NCI-H2171 treated with DMSO at 0.1 percent for 48 hours (cell line): ENCODE measurements at regions not wholly inside any gene's neighbourhood (a gene's known extent, or its start where the extent isn't known, plus 50 kb on each side); places are given as distances from the start of the nearest gene placed in this dataset.
A peak's percentile ranks its signal among the peaks of the same experiment; 100 is the strongest.

ENCODE experiments used
- DNase-seq: peaks from one replicate; lab custom pipeline; 2025; lab: John Stamatoyannopoulos, UW

DNA sequence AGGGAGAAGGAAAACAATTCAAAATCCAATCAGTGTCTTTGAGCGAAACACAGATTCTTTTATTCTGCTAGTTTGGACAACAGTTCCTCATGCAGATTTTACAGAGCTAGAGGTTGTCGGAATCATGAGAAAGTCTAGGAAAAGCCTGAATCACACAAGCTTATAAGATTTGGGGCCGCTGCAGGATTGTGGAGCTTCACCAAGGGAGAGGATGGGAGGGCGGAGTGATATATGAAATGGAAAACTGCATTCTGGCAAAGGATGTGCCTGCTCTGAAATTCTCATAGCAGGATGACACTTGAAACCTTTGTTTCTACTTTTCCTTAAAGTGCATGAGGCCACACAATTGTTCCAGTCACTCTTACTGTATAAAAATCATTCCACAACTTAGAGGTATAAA, 134.3 kb downstream of the OR2K2 start:
- DNase-seq = no peak

- no peak for DNase-seq
Measured at GRCh38 chr9:111193095-111193494, 136.9 kb downstream of the OR2K2 start.

DNA sequence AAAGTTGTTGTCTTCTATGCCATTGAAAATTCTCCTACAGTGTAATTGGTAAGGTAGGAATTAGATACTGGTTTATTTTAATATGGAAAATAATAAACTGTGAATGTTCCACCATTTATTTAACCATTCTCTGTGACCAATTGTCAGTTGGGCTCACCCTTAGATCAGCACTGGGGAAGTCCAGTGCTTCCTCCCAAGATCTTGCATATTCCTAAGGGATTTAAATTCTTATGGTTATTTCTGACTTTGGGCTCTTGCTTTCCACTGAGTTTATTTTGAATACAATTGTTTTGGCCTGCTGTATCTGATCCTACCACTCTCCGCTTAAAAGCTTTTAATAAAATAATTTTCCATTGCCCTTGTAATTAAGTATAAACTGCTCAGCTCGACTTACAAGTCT, 137.4 kb downstream of the OR2K2 start:
- no peak for DNase-seq

DNA sequence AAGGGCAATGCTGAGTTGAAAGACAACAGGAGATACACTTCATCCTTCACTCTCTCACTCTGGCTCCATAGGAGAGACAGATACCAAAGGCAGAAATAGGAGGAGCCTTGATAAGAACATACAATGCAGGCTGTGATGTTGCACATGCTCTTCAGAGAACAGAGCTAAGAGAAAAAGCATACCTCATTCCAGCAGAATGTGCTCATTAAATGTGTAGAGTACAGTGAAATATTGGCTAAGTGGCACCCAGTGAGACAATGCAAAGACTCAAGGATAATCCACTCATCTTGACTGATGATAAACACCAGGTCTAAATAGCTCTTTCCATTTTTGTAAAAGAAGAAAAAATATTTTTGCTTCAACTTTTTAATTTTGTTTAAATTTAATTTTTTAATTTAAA, 139.7 kb downstream of the OR2K2 start:
- no peak for DNase-seq

DNA sequence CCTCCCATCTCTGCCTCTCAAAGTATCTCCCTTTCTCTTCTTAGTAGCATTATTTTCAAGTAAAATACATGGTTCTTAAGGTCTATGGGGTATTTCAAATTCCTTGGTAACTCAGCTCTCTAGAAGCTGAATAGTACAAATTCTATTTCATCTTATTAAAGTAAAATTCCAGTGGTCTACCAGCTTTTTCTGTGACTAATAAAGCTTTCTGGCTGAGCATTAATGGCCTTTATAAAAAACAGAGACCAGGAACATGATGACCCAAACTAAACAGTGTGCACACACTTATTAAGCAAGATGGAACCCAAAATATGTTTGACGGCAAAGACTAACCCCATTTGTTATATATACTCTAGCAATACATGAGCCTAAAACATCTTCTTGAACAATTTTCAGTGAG, 142.6 kb downstream of the OR2K2 start:
- no peak for DNase-seq

DNA sequence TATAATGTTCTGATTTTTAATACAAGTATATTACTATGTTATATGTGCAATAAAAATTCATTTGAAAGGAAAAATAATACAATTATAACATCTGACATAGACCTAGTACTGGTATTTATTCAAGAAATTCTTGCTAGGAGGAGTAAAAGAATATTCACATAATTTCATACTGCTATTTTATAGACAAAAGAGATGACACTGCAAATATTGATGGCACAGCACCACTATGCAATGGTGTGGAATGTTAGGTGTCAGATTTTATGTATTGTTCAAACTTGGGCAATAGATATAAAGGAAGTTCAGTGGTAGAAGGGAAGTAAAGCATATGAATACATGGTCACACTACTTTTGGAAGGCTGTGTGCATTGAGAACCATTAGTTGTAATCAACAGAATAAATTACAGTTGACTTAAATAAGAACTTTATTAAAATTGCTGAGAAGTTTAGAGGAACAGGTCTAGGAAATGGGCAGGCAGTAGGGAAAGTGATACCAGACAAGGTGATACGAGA, 143.9 kb downstream of the OR2K2 start:
- no peak for DNase-seq

- no peak for DNase-seq
Measured at GRCh38 chr9:111180811-111181210, 142.5 kb upstream of the LPAR1 start.

GRCh38 chr9:111179577-111179976, 141.3 kb upstream of the LPAR1 start:
- peak; percentile 12 for DNase-seq

DNA sequence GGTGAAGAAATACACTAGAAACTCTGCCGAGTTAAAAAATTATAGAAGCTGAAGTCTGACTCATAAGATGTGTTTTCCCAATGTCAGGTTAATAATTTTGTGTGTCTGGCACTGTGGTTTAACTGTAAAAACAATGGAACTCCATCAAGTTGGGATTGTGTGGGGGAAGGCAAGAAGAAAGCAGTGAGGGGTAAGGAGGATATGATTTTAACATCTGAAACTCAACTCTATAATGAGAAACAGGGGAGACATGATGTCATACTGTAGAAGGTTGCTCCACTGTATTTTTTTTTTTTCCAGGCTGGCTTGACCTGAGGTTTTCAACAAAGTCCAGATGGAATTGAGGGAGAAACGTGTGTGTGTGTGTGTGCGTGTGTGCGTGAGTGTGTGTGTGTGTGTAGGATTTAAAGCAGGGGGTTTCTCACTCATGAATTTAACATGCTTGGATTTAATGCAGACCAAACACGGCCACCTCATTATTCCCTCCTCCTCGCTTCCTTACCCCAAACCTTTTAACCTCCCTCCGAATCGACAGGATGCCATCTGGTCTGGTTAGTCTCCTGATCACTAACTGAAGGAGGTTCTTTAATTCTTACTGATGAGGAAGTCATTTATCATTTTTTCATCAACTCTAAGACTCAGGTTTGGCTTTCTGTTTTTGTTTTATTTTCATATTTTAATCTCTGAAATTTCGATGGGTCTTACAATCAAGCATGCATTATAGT, 140.2 kb upstream of the LPAR1 start:
- DNase-seq = peak; percentile 12

DNA sequence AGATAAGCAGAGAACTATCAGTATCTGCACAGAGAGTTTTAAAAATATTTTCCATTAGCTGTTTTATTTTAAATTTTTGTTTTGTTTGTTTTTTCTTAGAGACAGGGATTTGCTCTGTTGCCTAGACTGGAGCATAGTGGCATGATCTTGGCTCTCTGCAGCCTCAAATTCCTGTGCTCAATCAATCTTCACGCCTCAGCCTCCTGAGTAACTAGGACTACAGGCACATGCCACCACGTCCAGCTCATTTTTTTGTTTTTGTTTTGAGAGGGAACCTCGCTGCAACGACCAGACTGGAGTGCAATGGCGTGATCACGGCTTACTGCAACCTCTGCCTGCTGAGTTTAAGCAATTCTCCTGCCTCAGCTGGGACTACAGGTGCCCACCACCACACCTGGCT, 138.2 kb upstream of the LPAR1 start:
- DNase-seq = no peak

- DNase-seq = no peak
Measured at GRCh38 chr9:111175350-111175749, 137.1 kb upstream of the LPAR1 start.

DNA sequence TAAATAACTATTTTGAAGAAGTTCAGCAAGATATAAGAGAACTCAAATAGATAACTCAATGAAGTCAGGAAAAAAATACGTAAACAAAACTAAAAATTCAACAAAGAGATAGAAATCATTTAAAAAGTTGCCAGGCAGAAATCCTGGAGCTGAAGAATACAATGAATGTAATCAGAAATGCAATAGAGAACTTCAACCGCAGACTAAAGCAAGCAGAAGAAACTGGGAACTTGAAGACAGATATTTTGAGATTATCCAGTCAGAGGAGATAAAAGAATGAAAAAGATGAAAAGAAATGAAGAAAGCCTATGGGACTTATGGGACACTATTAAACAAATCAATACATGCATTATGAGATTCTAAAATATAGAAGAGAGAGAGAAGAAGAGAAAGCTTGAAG, 129.1 kb upstream of the LPAR1 start:
- no peak for DNase-seq

GRCh38 chr9:111163716-111164389, 125.6 kb upstream of the LPAR1 start:
- DNase-seq = no peak

DNA sequence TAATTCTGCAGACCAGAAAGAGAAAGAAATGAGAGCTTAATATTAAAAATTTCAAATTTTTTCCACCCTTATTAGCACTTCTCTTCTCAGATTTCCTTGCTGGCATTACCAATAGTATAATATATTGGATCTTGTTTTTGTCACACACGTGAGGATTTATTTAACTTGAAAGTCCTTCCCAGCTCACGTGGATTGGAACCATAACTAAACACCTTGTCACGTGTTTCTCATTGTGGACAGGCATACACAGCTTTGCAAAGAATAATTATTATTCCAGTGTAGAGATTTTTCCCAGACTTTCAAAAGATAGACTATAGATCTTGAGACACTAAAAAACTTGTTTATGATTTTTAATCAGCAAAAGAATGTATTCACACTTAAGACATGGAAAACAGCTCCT, 123.8 kb upstream of the LPAR1 start:
- DNase-seq = no peak

DNA sequence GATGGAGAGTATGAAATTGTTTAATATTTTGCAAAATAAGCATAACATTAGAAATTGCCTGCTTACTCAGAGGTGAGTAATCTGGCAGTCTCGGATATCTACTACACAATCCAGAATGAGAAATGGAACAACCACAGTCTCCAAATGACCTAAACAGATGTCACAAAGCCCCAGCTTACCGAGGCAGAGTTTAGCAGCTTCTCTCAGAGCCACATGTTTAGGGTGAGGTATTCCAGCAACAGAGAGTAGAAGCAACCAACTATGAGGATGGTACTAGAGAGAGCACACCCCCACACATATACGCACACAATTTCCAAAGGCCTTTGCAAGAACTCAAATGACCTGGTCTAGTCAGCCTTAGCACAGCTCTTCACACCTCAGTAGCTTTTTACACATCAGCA, 122.7 kb upstream of the LPAR1 start:
- DNase-seq = no peak

DNA sequence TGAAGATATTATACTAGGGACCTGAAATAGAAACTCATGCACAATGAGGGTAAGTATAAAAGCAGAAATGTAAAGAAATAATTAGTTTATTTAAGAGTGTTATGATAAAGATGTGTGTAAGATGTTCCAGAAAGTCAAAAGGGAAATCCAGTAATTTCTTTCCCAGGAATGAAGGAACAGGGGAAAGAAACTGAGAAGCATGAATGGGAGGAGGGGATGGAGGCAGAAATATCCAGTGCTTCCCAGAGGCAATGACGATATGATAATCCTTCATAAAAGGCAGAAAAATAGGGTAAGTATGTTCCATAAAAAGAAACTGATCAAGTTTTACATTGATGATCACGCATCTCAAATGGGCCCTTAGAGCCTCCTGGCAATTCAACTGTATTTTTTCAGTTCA, 120.7 kb upstream of the LPAR1 start:
- DNase-seq = no peak

DNA sequence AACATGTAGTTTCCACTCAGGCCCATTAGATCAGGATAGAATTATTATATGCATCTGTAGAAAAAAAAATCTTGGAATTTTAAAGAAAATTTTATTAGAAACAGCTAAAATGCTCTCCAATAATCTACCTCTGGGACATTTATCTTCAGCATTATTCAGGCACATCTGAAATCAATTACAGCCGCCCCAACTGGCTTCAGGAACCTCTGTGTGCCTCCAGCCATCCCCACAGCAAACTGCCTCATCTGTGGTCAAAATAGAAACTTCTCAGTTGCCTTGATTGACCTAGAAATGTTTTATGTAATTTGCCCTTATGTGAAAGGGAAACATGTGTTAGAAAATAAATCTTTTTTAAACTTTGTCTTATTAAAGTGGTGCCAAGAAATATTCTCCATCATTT, 120.1 kb upstream of the LPAR1 start:
- no peak for DNase-seq

- DNase-seq = no peak
Measured at GRCh38 chr9:111154081-111154562, 115.9 kb upstream of the LPAR1 start.

DNA sequence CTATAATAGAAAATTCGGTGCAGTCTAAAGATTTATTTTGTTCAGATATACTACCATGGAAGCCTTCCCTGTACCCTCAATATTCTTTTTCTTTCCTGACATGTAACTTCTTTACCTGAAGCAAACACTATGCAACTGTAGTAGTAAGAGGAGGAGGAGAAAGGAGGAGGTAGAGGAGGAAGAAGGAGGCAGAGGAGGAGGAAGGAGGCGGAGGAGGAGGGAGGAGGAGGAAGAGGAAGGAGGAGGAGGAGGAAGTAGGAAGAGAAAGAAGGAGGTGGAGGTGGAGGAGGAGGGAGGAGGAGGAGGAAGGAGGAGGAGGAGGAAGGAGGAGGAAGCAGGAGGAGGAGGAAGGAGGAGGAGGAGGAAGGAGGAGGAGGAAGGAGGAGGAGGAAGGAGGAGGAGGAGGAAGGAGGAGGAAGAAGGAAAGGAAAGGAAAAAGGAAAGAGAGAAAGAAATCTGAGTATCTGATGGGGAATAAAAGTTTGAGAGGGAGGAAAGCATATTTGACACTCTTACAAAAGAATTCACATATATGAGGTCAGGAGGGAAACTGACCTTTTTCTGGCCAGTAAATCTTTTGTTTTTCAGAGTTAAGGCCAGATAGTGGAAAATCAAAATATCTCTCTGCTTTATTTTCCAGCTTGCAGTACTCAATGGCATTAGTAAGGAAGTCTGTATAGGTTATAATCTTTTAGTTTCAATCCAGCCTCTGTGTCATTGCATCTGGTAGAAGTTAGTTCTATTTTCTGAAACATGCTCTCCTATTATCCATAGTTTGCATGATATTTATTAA, 114.5 kb upstream of the LPAR1 start:
- DNase-seq = no peak

DNA sequence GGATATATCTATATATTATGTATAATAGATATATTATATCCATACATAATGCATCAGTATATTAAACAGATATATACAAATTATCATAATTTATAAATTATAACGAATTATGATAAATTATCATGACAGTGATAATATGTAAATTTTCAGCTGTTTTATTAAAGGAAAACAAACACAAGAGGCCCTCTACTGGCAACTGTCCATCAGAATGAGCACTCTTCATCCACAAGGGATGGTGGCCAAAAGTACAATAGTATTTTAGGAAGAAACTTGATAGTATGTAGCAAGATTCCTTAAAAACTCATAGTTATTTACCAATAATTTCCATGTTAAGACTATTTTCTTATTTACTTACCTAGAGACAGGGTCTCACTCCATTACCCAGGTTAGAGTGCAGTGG, 113.3 kb upstream of the LPAR1 start:
- DNase-seq = no peak

DNA sequence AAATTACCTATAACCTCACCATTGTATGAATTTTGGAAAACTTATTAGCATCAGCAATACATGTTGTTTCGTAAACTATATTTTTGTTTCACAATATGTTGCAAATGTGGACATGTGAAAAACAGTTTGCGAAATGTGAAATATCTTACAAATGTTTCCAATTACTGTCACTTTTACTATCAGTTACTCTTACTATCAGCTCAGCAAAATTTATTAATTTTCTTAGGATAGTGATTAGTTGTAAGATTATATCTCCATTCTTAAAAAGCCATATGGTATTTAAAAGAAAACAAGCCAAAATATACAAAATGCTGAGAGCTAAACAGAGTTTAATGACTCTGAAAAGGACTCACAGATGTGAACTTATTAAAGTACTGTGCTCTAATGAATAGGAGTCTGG, 111.9 kb upstream of the LPAR1 start:
- DNase-seq = no peak

GRCh38 chr9:111149018-111149759, 110.9 kb upstream of the LPAR1 start:
- DNase-seq = no peak
